Neural cell (in vitro differentiated cells): ENCODE measurements at regions not wholly inside any gene's neighbourhood (a gene's known extent, or its start where the extent isn't known, plus 50 kb on each side); places are given as distances from the start of the nearest gene placed in this dataset.

ENCODE experiments used
- CTCF ChIP-seq: fragments of 450-650 bp; IDR thresholded peaks from 2 replicates; pipeline ENCODE4 v1.5.1; 2014; ENCODE audit warnings: antibody characterized with exemption, mild to moderate bottlenecking, moderate library complexity; ENCODE audit not compliant: poor library complexity, severe bottlenecking
- EZH2 ChIP-seq: fragments of 200-600, 300-800 bp; shearing (Covaris generic), sonication (generic); IDR thresholded peaks from 2 replicates; pipeline ENCODE4 v1.6.1; 2014; ENCODE audit warnings: antibody characterized with exemption, low read length, borderline replicate concordance, mild to moderate bottlenecking; ENCODE audit not compliant: insufficient read depth, poor library complexity, severe bottlenecking
- MXI1 ChIP-seq: fragments of 450-650 bp; conservative IDR thresholded peaks from 2 replicates; pipeline ENCODE4 v1.6.1; 2014; ENCODE audit warnings: antibody characterized with exemption, mild to moderate bottlenecking; ENCODE audit not compliant: poor library complexity, severe bottlenecking
- POLR2AphosphoS5 ChIP-seq: IDR thresholded peaks from 2 replicates; pipeline ENCODE4 v1.6.1; 2012

GRCh38 chr14:29462772-29463171 lies 464.9 kb downstream of the PRKD1 start:
- TF ChIP-seq EZH2, result no peak
- no peak for TF ChIP-seq CTCF
- no peak for TF ChIP-seq MXI1
- TF ChIP-seq POLR2AphosphoS5, result no peak
